ENCODE measurements at regions not wholly inside any gene's neighbourhood (a gene's known extent, or its start where the extent isn't known, plus 50 kb on each side); places are given as distances from the start of the nearest gene placed in this dataset.
A peak's percentile ranks its signal among the peaks of the same experiment; 100 is the strongest.

GRCh38 chr16:80027007-80027965, 426.7 kb upstream of the MAF start:
- Histone ChIP-seq H3K4me3 (no peak overlapping the region), H3K9me3 (no peaks in the 10 kb centered on the region), H3K27ac (no peak overlapping the region), H3K27me3 (no peaks in the 10 kb centered on the region), H3K4me1 (no peaks in the 10 kb centered on the region), H3K36me3 (no peaks in the 10 kb centered on the region)
- peak in 1 of 2 donors; percentile 14 for DNase-seq (ENCODE audit: low spot score in 2 of 2)
- TF ChIP-seq, protein P1, sequence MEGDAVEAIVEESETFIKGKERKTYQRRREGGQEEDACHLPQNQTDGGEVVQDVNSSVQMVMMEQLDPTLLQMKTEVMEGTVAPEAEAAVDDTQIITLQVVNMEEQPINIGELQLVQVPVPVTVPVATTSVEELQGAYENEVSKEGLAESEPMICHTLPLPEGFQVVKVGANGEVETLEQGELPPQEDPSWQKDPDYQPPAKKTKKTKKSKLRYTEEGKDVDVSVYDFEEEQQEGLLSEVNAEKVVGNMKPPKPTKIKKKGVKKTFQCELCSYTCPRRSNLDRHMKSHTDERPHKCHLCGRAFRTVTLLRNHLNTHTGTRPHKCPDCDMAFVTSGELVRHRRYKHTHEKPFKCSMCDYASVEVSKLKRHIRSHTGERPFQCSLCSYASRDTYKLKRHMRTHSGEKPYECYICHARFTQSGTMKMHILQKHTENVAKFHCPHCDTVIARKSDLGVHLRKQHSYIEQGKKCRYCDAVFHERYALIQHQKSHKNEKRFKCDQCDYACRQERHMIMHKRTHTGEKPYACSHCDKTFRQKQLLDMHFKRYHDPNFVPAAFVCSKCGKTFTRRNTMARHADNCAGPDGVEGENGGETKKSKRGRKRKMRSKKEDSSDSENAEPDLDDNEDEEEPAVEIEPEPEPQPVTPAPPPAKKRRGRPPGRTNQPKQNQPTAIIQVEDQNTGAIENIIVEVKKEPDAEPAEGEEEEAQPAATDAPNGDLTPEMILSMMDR (IDR thresholded peaks at IDR 0.05): no peak
- TF ChIP-seq POLR2A (IDR thresholded peaks at IDR 0.05) (no peak), EP300 (IDR thresholded peaks at IDR 0.05) (no peak)
- 50 to 51% methylated on average over 18 to 20 of the region's 20 CpGs for WGBS, 2 donors

DNA sequence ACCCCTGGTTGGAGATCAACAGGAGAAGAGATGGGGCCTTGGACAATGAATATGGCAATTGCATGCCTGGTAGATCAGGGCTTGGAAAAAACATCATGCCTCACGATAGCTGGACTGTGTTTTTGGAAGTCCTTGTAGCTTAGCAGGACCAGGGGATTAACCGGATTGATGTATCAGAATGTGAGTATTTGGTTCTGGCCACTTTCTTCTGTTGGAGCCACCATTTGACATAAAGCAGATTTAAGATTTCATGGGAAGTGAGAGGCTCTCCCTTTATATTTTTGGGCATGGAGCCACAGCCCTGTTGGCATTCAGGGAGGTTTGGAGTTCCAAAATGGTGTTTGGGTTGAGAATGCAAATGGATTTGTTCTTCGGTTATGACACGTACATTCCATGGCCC, 424.7 kb upstream of the MAF start:
- Histone ChIP-seq H3K9me3 (no peaks in the 10 kb centered on the region), H3K36me3 (no peaks in the 10 kb centered on the region), H3K4me3 (no peak overlapping the region), H3K27me3 (no peaks in the 10 kb centered on the region), H3K4me1 (no peaks in the 10 kb centered on the region), H3K27ac (no peak overlapping the region)
- TF ChIP-seq, protein P1 (IDR thresholded peaks at IDR 0.05): no peak
- TF ChIP-seq POLR2A (IDR thresholded peaks at IDR 0.05) (no peak), EP300 (IDR thresholded peaks at IDR 0.05) (no peak)
- WGBS, 2 donors: 82 to 89% methylated on average over 4 of the region's 4 CpGs
- DNase-seq (ENCODE audit: low spot score in 2 of 2): no peak

- Histone ChIP-seq H3K27ac (no peak overlapping the region), H3K9me3 (no peaks in the 10 kb centered on the region), H3K27me3 (no peaks in the 10 kb centered on the region), H3K36me3 (no peaks in the 10 kb centered on the region), H3K4me1 (no peaks in the 10 kb centered on the region), H3K4me3 (no peak overlapping the region)
- TF ChIP-seq POLR2A (IDR thresholded peaks at IDR 0.05): no peak
- no peak for TF ChIP-seq EP300 (IDR thresholded peaks at IDR 0.05)
- TF ChIP-seq, protein P1 (IDR thresholded peaks at IDR 0.05): no peak
- no peak for DNase-seq (ENCODE audit: low spot score in 2 of 2)
- WGBS, 2 donors: 75 to 80% methylated on average over 3 of the region's 3 CpGs
These were observed 423.9 kb upstream of the MAF start for GRCh38 chr16:80024443-80024842.

DNA sequence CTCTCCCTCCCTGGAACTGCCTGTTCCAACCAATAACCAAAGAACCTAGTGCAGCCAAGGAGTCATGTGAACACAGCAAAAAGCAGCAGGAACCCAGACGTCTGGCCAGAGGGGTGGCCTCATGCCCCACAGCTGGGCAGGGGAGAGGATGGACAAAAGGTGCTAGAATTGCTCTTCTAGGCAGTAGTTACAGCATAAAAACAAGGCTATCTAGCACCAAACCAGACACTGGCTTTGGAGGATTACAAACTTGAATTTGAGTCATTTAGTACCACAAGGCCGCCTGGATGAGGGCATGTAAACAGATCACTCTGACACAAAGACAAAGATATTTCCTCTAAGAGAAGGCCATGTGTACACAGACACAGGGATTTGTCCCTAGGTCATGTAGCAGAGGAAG, 423.3 kb upstream of the MAF start:
- Histone ChIP-seq H3K36me3 (no peaks in the 10 kb centered on the region), H3K4me3 (no peak overlapping the region), H3K4me1 (no peaks in the 10 kb centered on the region), H3K27ac (no peak overlapping the region), H3K9me3 (no peaks in the 10 kb centered on the region), H3K27me3 (no peaks in the 10 kb centered on the region)
- DNase-seq (ENCODE audit: low spot score in 2 of 2): no peak
- TF ChIP-seq, protein P1 (IDR thresholded peaks at IDR 0.05): no peak
- TF ChIP-seq POLR2A (IDR thresholded peaks at IDR 0.05) (no peak), EP300 (IDR thresholded peaks at IDR 0.05) (no peak)
- 57 to 63% methylated on average over 2 of the region's 2 CpGs for WGBS, 2 donors

DNA sequence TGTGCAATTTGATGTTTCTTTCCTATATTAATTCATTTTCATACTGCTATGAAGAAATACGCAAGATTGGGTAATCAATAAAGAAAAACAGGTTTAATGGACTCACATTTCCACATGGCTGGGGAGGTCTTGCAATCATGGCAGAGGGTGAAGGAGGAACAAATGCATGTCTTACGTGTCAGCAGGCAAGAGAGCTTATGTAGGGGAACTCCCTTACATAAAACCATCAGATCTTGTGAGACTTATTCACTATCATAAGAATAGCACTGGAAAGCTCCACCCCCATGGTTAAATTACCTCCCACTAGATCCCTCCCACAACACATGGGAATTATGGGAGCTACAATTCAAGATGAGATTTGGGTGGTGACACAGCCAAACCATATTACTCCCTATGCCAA, 418.9 kb upstream of the MAF start:
- Histone ChIP-seq H3K4me1 (no peaks in the 10 kb centered on the region), H3K27me3 (no peaks in the 10 kb centered on the region), H3K9me3 (no peaks in the 10 kb centered on the region), H3K4me3 (no peak overlapping the region), H3K36me3 (no peaks in the 10 kb centered on the region), H3K27ac (no peak overlapping the region)
- TF ChIP-seq, protein P1 (IDR thresholded peaks at IDR 0.05): no peak
- WGBS, 2 donors: 75 to 91% methylated on average over 2 of the region's 2 CpGs
- no peak for DNase-seq (ENCODE audit: low spot score in 2 of 2)
